ENCODE measurements at regions not wholly inside any gene's neighbourhood (a gene's known extent, or its start where the extent isn't known, plus 50 kb on each side); places are given as distances from the start of the nearest gene placed in this dataset.

- TF ChIP-seq CTCF (conservative IDR thresholded peaks at IDR 0.05): no peak
- TF ChIP-seq ZFX (IDR thresholded peaks at IDR 0.05): no peak
Measured at GRCh38 chr3:107897471-107898061, 193.3 kb downstream of the CD47 start.
